Upper lobe of left lung (tissue), 6 donors: ENCODE measurements at regions not wholly inside any gene's neighbourhood (a gene's known extent, or its start where the extent isn't known, plus 50 kb on each side); places are given as distances from the start of the nearest gene placed in this dataset.

Experiments
- ATAC-seq, 2 donors: fragments of 200-7000 bp; cut with Tn5 transposase; one replicate each; pipeline ENCODE4 v1.9.1; 2022; ENCODE audit warnings: mild to moderate bottlenecking in 2 of 2, moderate library complexity in 2 of 2; ENCODE audit not compliant: low FRiP score in 2 of 2
- DNase-seq, 2 donors: peaks; one replicate each; pipeline ENCODE4 v3.0.0-alpha.2; 2019 to 2020
- H3K27ac ChIP-seq, 4 donors: fragments of 200-600 bp; sonication (generic); one replicate each; pipeline ENCODE4 v1.5.1; 2016 to 2019
- H3K27me3 ChIP-seq, 4 donors: fragments of 200-600 bp; sonication (generic); one replicate each; pipeline ENCODE4 v1.5.1; 2017 to 2019
- H3K36me3 ChIP-seq, 4 donors: fragments of 200-600 bp; sonication (generic); one replicate each; pipeline ENCODE4 v1.5.1; 2016 to 2019
- H3K4me1 ChIP-seq, 4 donors: fragments of 200-600 bp; sonication (generic); one replicate each; pipeline ENCODE4 v1.5.1; 2018 to 2019
- H3K4me3 ChIP-seq, 4 donors: fragments of 200-600 bp; sonication (generic); one replicate each; pipeline ENCODE4 v1.5.1; 2017 to 2019; ENCODE audit warnings: mild to moderate bottlenecking in 2 of 4, moderate library complexity in 1 of 4
- H3K9me3 ChIP-seq, 4 donors: fragments of 200-600 bp; sonication (generic); one replicate each; pipeline ENCODE4 v1.5.1; 2018 to 2019
- EP300 ChIP-seq, 4 donors: sonication (generic); formaldehyde crosslinking; IDR thresholded peaks; one replicate each; pipeline ENCODE4 v1.5.1; 2017; ENCODE audit warnings: antibody characterized with exemption in 4 of 4, control low read depth in 2 of 4
- POLR2A ChIP-seq, 4 donors: fragments of 450-650 bp; IDR thresholded peaks; one replicate each; pipeline ENCODE4 v1.5.1; 2016 to 2017; ENCODE audit warnings: antibody characterized with exemption in 4 of 4, mild to moderate bottlenecking in 2 of 4
- POLR2AphosphoS5 ChIP-seq, 2 donors: sonication (generic); formaldehyde crosslinking; IDR thresholded peaks; one replicate each; pipeline ENCODE4 v1.5.1; 2017; ENCODE audit warnings: antibody characterized with exemption in 2 of 2
- WGBS, 2 donors: methylation state at CpG; one replicate each; pipeline ENCODE4 v1.1.5; 2017 to 2018; 5-methylcytosine and 5-hydroxymethylcytosine counted together
- TF ChIP-seq, protein P1 (sequence below), 6 experiments: fragments of 450-650 bp in 4 of 6; fragments of 200-600 bp in 2 of 6; sonication (generic) in 2 of 6; IDR thresholded peaks; one replicate each; pipeline ENCODE4 v1.5.1; 2016 to 2019; ENCODE audit warnings: antibody characterized with exemption in 6 of 6
- donor health status: DM: no; HTN: no; CAD: no; lungs with moderate emphysema.
- donor health status: DM: no; HTN: yes; CAD: no; lungs with severe emphysema.

DNA sequence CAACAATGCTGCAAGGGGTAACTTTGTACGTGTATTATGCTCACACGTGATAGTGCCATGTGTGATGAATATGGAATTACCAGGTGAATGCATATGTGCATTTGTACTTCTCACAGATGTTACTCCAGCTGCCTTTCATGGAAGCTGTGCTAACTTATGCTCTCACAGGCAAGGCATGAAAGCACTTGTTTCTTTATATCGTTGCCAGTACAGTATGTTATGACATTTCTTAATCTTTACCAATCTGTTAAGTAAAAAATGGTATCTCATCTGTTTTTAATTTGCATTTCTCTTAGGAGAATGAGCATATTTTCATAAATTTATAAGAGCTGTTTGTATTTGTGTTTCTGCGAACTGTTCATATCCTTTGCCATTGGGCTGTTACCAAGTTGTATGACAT, 311.8 kb upstream of the DMRT1 start:
- ATAC-seq, result peak in 1 of 2 donors; percentile 62

GRCh38 chr9:530681-531080, 310.8 kb upstream of the DMRT1 start:
- TF ChIP-seq, protein P1, sequence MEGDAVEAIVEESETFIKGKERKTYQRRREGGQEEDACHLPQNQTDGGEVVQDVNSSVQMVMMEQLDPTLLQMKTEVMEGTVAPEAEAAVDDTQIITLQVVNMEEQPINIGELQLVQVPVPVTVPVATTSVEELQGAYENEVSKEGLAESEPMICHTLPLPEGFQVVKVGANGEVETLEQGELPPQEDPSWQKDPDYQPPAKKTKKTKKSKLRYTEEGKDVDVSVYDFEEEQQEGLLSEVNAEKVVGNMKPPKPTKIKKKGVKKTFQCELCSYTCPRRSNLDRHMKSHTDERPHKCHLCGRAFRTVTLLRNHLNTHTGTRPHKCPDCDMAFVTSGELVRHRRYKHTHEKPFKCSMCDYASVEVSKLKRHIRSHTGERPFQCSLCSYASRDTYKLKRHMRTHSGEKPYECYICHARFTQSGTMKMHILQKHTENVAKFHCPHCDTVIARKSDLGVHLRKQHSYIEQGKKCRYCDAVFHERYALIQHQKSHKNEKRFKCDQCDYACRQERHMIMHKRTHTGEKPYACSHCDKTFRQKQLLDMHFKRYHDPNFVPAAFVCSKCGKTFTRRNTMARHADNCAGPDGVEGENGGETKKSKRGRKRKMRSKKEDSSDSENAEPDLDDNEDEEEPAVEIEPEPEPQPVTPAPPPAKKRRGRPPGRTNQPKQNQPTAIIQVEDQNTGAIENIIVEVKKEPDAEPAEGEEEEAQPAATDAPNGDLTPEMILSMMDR (IDR thresholded peaks at IDR 0.05), result no peak
- TF ChIP-seq POLR2AphosphoS5 (IDR thresholded peaks at IDR 0.05) (no peak), POLR2A (IDR thresholded peaks at IDR 0.05) (no peak), EP300 (IDR thresholded peaks at IDR 0.05) (no peak)
- no peak overlapping the region for H3K27ac ChIP-seq
- DNase-seq, result peak in 1 of 2 donors; percentile 56

More for the DNA sequence above, 311.8 kb upstream of the DMRT1 start:
- Histone ChIP-seq H3K27ac (no peak overlapping the region), H3K9me3 (no peaks in the 10 kb centered on the region), H3K27me3 (no peaks in the 10 kb centered on the region), H3K4me1 (peaks cover 0 to 8% (median under 1%) of the 10 kb centered on the region in 4 donors), H3K36me3 (no peaks in the 10 kb centered on the region), H3K4me3 (no peak overlapping the region)
- TF ChIP-seq EP300 (IDR thresholded peaks at IDR 0.05) (no peak), POLR2A (IDR thresholded peaks at IDR 0.05) (no peak), POLR2AphosphoS5 (IDR thresholded peaks at IDR 0.05) (no peak)
- TF ChIP-seq, protein P1 (IDR thresholded peaks at IDR 0.05), result no peak
- WGBS, 2 donors, result 80 to 91% methylated on average over 4 of the region's 4 CpGs
- no peak for DNase-seq

DNA sequence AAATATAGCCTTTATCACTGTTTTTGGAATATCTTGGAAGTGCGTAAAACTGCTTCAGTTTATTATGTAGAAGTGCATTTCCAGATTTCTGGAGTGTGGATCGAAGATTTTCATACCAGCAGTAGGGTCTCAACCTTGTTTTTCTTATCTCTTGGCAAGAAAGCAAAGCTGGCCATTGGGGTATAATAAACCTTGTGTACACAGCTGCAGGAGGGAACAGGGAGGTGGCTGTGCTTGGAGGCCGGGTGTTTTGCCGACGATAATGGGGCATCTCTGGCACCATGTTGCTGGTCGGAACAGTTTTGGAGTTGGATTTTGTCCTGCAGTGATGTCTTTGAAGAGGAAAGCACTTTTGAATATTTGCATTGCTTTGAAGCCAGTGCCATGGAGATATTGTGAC, 308.8 kb upstream of the DMRT1 start:
- DNase-seq (no peak), ATAC-seq (no peak)
- no peaks in the 10 kb centered on the region for H3K9me3 ChIP-seq
- no peak overlapping the region for H3K27ac ChIP-seq
- peaks cover 0 to 13% (median 7%) of the 10 kb centered on the region in 4 donors for H3K4me1 ChIP-seq
- 52 to 63% methylated on average over 6 of the region's 6 CpGs for WGBS, 2 donors
- TF ChIP-seq, protein P1 (IDR thresholded peaks at IDR 0.05), result no peak
- TF ChIP-seq POLR2AphosphoS5 (IDR thresholded peaks at IDR 0.05), result no peak
- no peak for TF ChIP-seq EP300 (IDR thresholded peaks at IDR 0.05)
- TF ChIP-seq POLR2A (IDR thresholded peaks at IDR 0.05), result no peak
- no peak overlapping the region for H3K4me3 ChIP-seq
- no peaks in the 10 kb centered on the region for H3K36me3 ChIP-seq
- H3K27me3 ChIP-seq, result no peaks in the 10 kb centered on the region

More at GRCh38 chr9:530681-531080, 310.8 kb upstream of the DMRT1 start:
- WGBS, 2 donors, result 41 to 57% methylated on average over 3 of the region's 3 CpGs
- no peaks in the 10 kb centered on the region for H3K9me3 ChIP-seq
- H3K27me3 ChIP-seq, result no peaks in the 10 kb centered on the region
- H3K4me1 ChIP-seq, result peaks cover 0 to 13% (median 7%) of the 10 kb centered on the region in 4 donors
- ATAC-seq, result peak in 1 of 2 donors; percentile 70
- H3K36me3 ChIP-seq, result no peaks in the 10 kb centered on the region
- no peak overlapping the region for H3K4me3 ChIP-seq

DNA sequence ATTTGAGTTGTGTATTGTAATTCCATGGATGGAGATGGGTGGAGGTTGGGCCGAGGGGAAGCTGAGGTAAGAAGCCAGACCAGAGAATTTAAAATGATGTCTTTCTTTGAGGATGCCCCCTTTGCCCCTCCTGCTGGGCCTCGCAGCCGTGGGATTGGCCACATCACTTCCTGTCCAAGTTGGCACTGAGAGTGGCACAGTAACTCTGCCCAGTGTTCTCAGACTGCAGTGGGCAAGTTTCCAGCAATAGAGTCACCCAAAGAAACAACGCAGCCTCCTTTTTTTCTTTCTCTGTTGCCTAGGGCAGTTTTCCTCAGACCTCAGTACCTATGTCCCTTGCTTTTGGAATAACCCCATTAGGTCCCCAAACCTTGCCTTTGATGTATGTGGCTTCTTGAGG, 306.6 kb upstream of the DMRT1 start:
- no peak for ATAC-seq
- 36 to 39% methylated on average over 4 of the region's 4 CpGs for WGBS, 2 donors
- no peak overlapping the region for H3K4me3 ChIP-seq
- H3K4me1 ChIP-seq, result peaks cover 0 to 13% (median 7%) of the 10 kb centered on the region in 4 donors
- TF ChIP-seq POLR2A (IDR thresholded peaks at IDR 0.05) (no peak), POLR2AphosphoS5 (IDR thresholded peaks at IDR 0.05) (no peak), EP300 (IDR thresholded peaks at IDR 0.05) (no peak)
- TF ChIP-seq, protein P1 (IDR thresholded peaks at IDR 0.05), result no peak
- H3K9me3 ChIP-seq, result no peaks in the 10 kb centered on the region
- no peaks in the 10 kb centered on the region for H3K27me3 ChIP-seq
- H3K27ac ChIP-seq, result no peak overlapping the region
- no peaks in the 10 kb centered on the region for H3K36me3 ChIP-seq
- DNase-seq, result no peak

DNA sequence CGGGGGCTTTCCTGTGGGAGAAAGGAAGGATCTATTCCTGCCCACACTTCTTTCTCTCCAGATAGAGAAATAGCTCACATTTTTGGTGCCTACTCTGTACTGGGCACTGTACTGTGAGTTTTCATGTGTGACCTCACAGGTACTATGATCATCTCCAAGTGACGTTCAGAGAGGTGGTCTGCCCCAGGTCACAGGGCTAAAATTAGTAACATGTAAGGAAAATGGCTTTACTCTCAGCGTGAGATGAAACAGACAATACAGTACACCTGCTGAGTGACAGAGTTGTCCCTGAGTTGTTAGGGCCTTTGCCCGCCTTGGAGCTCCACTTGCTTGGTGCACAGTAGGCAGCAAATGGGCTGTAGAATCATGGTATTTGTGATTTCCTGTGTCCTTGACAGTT, 306.1 kb upstream of the DMRT1 start:
- 67 to 69% methylated on average over 4 of the region's 4 CpGs for WGBS, 2 donors

More for the DNA sequence above, 306.1 kb upstream of the DMRT1 start:
- Histone ChIP-seq H3K27ac (no peak overlapping the region), H3K36me3 (no peaks in the 10 kb centered on the region), H3K4me3 (no peak overlapping the region), H3K4me1 (peaks cover 0 to 13% (median 7%) of the 10 kb centered on the region in 4 donors), H3K27me3 (no peaks in the 10 kb centered on the region), H3K9me3 (no peaks in the 10 kb centered on the region)
- TF ChIP-seq EP300 (IDR thresholded peaks at IDR 0.05), result no peak
- TF ChIP-seq, protein P1 (IDR thresholded peaks at IDR 0.05), result no peak
- TF ChIP-seq POLR2A (IDR thresholded peaks at IDR 0.05), result no peak
- TF ChIP-seq POLR2AphosphoS5 (IDR thresholded peaks at IDR 0.05), result no peak
- no peak for ATAC-seq
- no peak for DNase-seq
